Heart left ventricle (tissue), 13 donors: ENCODE measurements at regions not wholly inside any gene's neighbourhood (a gene's known extent, or its start where the extent isn't known, plus 50 kb on each side); places are given as distances from the start of the nearest gene placed in this dataset.

Experiments
- CTCF ChIP-seq, 12 donors: fragments of 200-600 bp; sonication (generic) in 4 of 12; IDR thresholded peaks; one replicate each; pipeline versions ENCODE4 v1.5.0 to v1.8.0; 2018 to 2022; ENCODE audit warnings: antibody characterized with exemption in 12 of 12, mild to moderate bottlenecking in 5 of 12
- POLR2A ChIP-seq, 2 donors: fragments of 450-650 bp; IDR thresholded peaks; one replicate each; pipeline ENCODE4 v1.6.1; 2017; ENCODE audit warnings: antibody characterized with exemption in 2 of 2, mild to moderate bottlenecking in 2 of 2, moderate library complexity in 2 of 2
- donor health status: ischemic (EF 13 %, LVEDD 7.1; RV severe dilation, severe dysfunction).
- donor health status: DM: no; HTN: yes; CAD: no.
- donor health status: DM: no; HTN: no; CAD: no.
- donor health status: ischemic (EF 25% LVEDD 6.9; RV normal size, moderate dysfunction).
- donor health status: ischemic (EF 25% LVEDD 5.7; RV mildly dilated, moderate dysfunction).
- donor health status: ischemic (EF 35%, LVEDD 5.7; RV mildly dilated, moderate dysfunction).
- donor health status: nonischemic (EF 11% LVEDD 7.7; RV severe dilation, severe dysfunction).
- donor health status: DM: yes; HTN: yes; CAD: no.
- donor health status: PGD.
- donor health status: ischemic (EF 29% LVEDD 5.4; RV normal size, mild dysfunction).
- donor health status: nonischemic (EF 23%, LVEDD 6.1; RV moderate dilation, normal function).

- no peak for TF ChIP-seq CTCF (IDR thresholded peaks at IDR 0.05)
- TF ChIP-seq POLR2A (IDR thresholded peaks at IDR 0.05): no peak
Measured at GRCh38 chr16:65244787-65245186, 122.9 kb upstream of the CDH11 start.
